EL (cell line): ENCODE measurements at regions not wholly inside any gene's neighbourhood (a gene's known extent, or its start where the extent isn't known, plus 50 kb on each side); places are given as distances from the start of the nearest gene placed in this dataset.
"Not testable (repeated sequence)": the region's sequence is repeated elsewhere in the genome, so short reads cannot be mapped to it uniquely, and the experiment has no call there.

Source experiments
- DNase-seq: peaks from one replicate; pipeline ENCODE4 v3.0.0-alpha.2; 2016

- no peak for DNase-seq
These were observed 1219.0 kb upstream of the ADGRL4 start for GRCh38 chr1:80225510-80225909.

- no peak for DNase-seq
These were observed 1214.8 kb upstream of the ADGRL4 start for GRCh38 chr1:80221319-80221718.

GRCh38 chr1:80218112-80218511, 1211.6 kb upstream of the ADGRL4 start:
- DNase-seq, result peak; percentile 62

GRCh38 chr1:80217377-80217986, 1211.0 kb upstream of the ADGRL4 start:
- peak; percentile 66 for DNase-seq

- DNase-seq, result no peak
These were observed 1208.5 kb upstream of the ADGRL4 start for GRCh38 chr1:80214888-80215540.

- DNase-seq, result no peak
These were observed 1206.4 kb upstream of the ADGRL4 start for GRCh38 chr1:80212948-80213347.

- DNase-seq, result peak; percentile 5
These were observed 1205.3 kb upstream of the ADGRL4 start for GRCh38 chr1:80211691-80212380.

- peak; percentile 2 for DNase-seq
These were observed 1195.6 kb upstream of the ADGRL4 start for GRCh38 chr1:80202118-80202517.

- no peak for DNase-seq
These were observed 1187.7 kb upstream of the ADGRL4 start for GRCh38 chr1:80194221-80194620.

GRCh38 chr1:80181418-80181817, 1174.9 kb upstream of the ADGRL4 start:
- no peak for DNase-seq

GRCh38 chr1:80171631-80172030, 1165.1 kb upstream of the ADGRL4 start:
- no peak for DNase-seq

GRCh38 chr1:80170811-80171485, 1164.4 kb upstream of the ADGRL4 start:
- DNase-seq, result no peak

- DNase-seq, result no peak
These were observed 1157.6 kb upstream of the ADGRL4 start for GRCh38 chr1:80164150-80164549.

GRCh38 chr1:80163686-80164085, 1157.2 kb upstream of the ADGRL4 start:
- DNase-seq, result no peak

GRCh38 chr1:80158771-80159170, 1152.2 kb upstream of the ADGRL4 start:
- DNase-seq, result peak; percentile 38

GRCh38 chr1:80158266-80158665, 1151.7 kb upstream of the ADGRL4 start:
- no peak for DNase-seq

GRCh38 chr1:80155371-80155770, 1148.8 kb upstream of the ADGRL4 start:
- DNase-seq, result peak; percentile 5

- peak; percentile 50 for DNase-seq
These were observed 1147.6 kb upstream of the ADGRL4 start for GRCh38 chr1:80154176-80154575.

GRCh38 chr1:80153762-80154161, 1147.2 kb upstream of the ADGRL4 start:
- no peak for DNase-seq

GRCh38 chr1:80143361-80143760, 1136.8 kb upstream of the ADGRL4 start:
- no peak for DNase-seq

- not testable (repeated sequence) for DNase-seq
These were observed 1131.5 kb upstream of the ADGRL4 start for GRCh38 chr1:80137946-80138602.

GRCh38 chr1:80113168-80114038, 1106.9 kb upstream of the ADGRL4 start:
- no peak for DNase-seq
